Endothelial cell of umbilical vein (primary cell): ENCODE measurements at regions not wholly inside any gene's neighbourhood (a gene's known extent, or its start where the extent isn't known, plus 50 kb on each side); places are given as distances from the start of the nearest gene placed in this dataset.

Source experiments
- EZH2 ChIP-seq: IDR thresholded peaks from 2 replicates; pipeline ENCODE4 v1.6.1; 2012; ENCODE audit warnings: borderline replicate concordance, low read depth, mild to moderate bottlenecking, moderate library complexity, low read length, inconsistent platforms; ENCODE audit not compliant: severe bottlenecking
- GATA2 ChIP-seq: IDR thresholded peaks from 2 replicates; pipeline ENCODE4 v1.7.0; 2011; ENCODE audit warnings: low read depth, mild to moderate bottlenecking, moderate library complexity, mixed read lengths, low read length; ENCODE audit not compliant: insufficient read length, insufficient read depth
- JUN ChIP-seq: IDR thresholded peaks from 2 replicates; pipeline ENCODE4 v1.6.1; 2011; ENCODE audit warnings: borderline replicate concordance, low read depth; ENCODE audit not compliant: insufficient read length, insufficient read depth
- MYC ChIP-seq: IDR thresholded peaks from one replicate; pipeline ENCODE4 v1.6.1; 2011; ENCODE audit warnings: mild to moderate bottlenecking, low read depth, low read length
- POLR2A ChIP-seq: IDR thresholded peaks from 2 replicates; pipeline ENCODE4 v1.6.1; 2012; ENCODE audit warnings: low read depth, mild to moderate bottlenecking, control low read depth, low read length
- POLR2AphosphoS5 ChIP-seq: IDR thresholded peaks from 2 replicates; pipeline ENCODE4 v1.6.1; 2012; ENCODE audit warnings: low read depth, mild to moderate bottlenecking, control low read depth, low read length, moderate library complexity; ENCODE audit not compliant: insufficient read depth
- TF ChIP-seq, protein P1 (sequence below), 2 donors: IDR thresholded peaks; 1 replicate in 1 of 2; 2 replicates in 1 of 2; pipeline ENCODE4 v1.5.1; 2011; ENCODE audit warnings: low read length in 2 of 2, mild to moderate bottlenecking in 2 of 2, moderate library complexity in 2 of 2, control low read depth in 1 of 2, inconsistent platforms in 1 of 2, low read depth in 1 of 2; ENCODE audit not compliant: insufficient read depth in 1 of 2; ENCODE audit errors: extremely low read depth in 1 of 2
- TF ChIP-seq, protein P2 (sequence below): IDR thresholded peaks from 2 replicates; pipeline ENCODE4 v1.6.1; 2011; ENCODE audit not compliant: insufficient read depth, insufficient read length

DNA sequence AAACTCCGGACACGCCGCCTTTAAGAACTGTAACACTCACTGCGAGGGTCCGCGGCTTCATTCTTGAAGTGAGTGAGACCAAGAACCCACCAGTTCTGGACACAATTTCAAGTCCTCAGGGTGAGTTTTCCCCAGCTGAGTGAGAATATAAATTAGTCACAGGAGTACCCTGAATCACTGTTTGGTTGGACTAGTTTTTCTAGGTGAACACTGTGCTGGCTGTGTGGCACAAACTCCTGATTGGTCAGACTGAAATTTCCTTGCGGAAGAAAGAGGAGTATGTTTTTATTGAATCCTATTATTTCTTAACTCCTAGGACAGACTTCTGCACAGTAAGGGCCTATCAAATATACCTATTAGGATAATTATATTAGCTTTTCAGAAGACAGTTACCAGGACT lies 288.1 kb upstream of the UBE2E3 start:
- TF ChIP-seq, protein P1, sequence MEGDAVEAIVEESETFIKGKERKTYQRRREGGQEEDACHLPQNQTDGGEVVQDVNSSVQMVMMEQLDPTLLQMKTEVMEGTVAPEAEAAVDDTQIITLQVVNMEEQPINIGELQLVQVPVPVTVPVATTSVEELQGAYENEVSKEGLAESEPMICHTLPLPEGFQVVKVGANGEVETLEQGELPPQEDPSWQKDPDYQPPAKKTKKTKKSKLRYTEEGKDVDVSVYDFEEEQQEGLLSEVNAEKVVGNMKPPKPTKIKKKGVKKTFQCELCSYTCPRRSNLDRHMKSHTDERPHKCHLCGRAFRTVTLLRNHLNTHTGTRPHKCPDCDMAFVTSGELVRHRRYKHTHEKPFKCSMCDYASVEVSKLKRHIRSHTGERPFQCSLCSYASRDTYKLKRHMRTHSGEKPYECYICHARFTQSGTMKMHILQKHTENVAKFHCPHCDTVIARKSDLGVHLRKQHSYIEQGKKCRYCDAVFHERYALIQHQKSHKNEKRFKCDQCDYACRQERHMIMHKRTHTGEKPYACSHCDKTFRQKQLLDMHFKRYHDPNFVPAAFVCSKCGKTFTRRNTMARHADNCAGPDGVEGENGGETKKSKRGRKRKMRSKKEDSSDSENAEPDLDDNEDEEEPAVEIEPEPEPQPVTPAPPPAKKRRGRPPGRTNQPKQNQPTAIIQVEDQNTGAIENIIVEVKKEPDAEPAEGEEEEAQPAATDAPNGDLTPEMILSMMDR (IDR thresholded peaks at IDR 0.05; ENCODE audit: extremely low read depth in 1 of 2, insufficient read depth in 1 of 2, low read depth in 1 of 2, low read length in 2 of 2) = no peak
- TF ChIP-seq POLR2A = no peak
- TF ChIP-seq JUN = no peak
- TF ChIP-seq EZH2 = no peak
- TF ChIP-seq POLR2AphosphoS5 = no peak
- TF ChIP-seq MYC = no peak
- TF ChIP-seq, protein P2, sequence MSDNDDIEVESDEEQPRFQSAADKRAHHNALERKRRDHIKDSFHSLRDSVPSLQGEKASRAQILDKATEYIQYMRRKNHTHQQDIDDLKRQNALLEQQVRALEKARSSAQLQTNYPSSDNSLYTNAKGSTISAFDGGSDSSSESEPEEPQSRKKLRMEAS = no peak
- TF ChIP-seq GATA2 = no peak
